Trophoblast cell (in vitro differentiated cells and primary cell): ENCODE measurements at regions not wholly inside any gene's neighbourhood (a gene's known extent, or its start where the extent isn't known, plus 50 kb on each side); places are given as distances from the start of the nearest gene placed in this dataset.

Experiments
- DNase-seq, 2 donors: peaks; one replicate each; pipeline ENCODE4 v3.0.0-alpha.2; 2016
- H2AFZ ChIP-seq: 2 replicates; pipeline ENCODE4 v1.6.1; 2013; ENCODE audit warnings: low read length, moderate library complexity, mild to moderate bottlenecking; ENCODE audit not compliant: insufficient read depth, poor library complexity
- H2AK5ac ChIP-seq: 2 replicates; pipeline ENCODE4 v1.6.1; 2013; ENCODE audit warnings: mild to moderate bottlenecking, low read length
- H2BK120ac ChIP-seq: 2 replicates; pipeline ENCODE4 v1.6.1; 2013; ENCODE audit warnings: low read length, mild to moderate bottlenecking, moderate library complexity; ENCODE audit not compliant: insufficient read depth, poor library complexity
- H2BK12ac ChIP-seq: 2 replicates; pipeline ENCODE4 v1.6.1; 2013; ENCODE audit warnings: mild to moderate bottlenecking, low read length, moderate library complexity
- H2BK5ac ChIP-seq: 2 replicates; pipeline ENCODE4 v1.6.1; 2013; ENCODE audit warnings: low read length, low read depth, moderate library complexity, mild to moderate bottlenecking; ENCODE audit not compliant: poor library complexity
- H3K14ac ChIP-seq: 2 replicates; pipeline ENCODE4 v1.6.1; 2013; ENCODE audit warnings: mild to moderate bottlenecking, low read length
- H3K18ac ChIP-seq: 2 replicates; pipeline ENCODE4 v1.6.1; 2013; ENCODE audit warnings: mild to moderate bottlenecking, low read length
- H3K23ac ChIP-seq: 2 replicates; pipeline ENCODE4 v1.6.1; 2013; ENCODE audit warnings: low read length
- H3K27ac ChIP-seq: 2 replicates; pipeline ENCODE4 v1.5.1; 2013; ENCODE audit warnings: low read depth, mild to moderate bottlenecking, inconsistent platforms, low read length, moderate library complexity
- H3K27me3 ChIP-seq: 2 replicates; pipeline ENCODE4 v1.6.1; 2013; ENCODE audit warnings: inconsistent platforms, mild to moderate bottlenecking, low read length, moderate library complexity; ENCODE audit not compliant: insufficient read depth
- H3K36me3 ChIP-seq, 2 experiments: 1 replicate in 1 of 2; 2 replicates in 1 of 2; pipeline ENCODE4 v1.6.1; 2013; ENCODE audit warnings: low read length in 2 of 2, mild to moderate bottlenecking in 2 of 2, moderate library complexity in 1 of 2; ENCODE audit not compliant: insufficient read depth in 2 of 2, control insufficient read depth in 1 of 2
- H3K4ac ChIP-seq: 2 replicates; pipeline ENCODE4 v1.6.1; 2013; ENCODE audit warnings: low read depth, mild to moderate bottlenecking, low read length, moderate library complexity
- H3K4me1 ChIP-seq, 2 experiments: 1 replicate in 1 of 2; 2 replicates in 1 of 2; pipeline ENCODE4 v1.6.1; 2013; ENCODE audit warnings: low read length in 2 of 2, mild to moderate bottlenecking in 2 of 2, moderate library complexity in 1 of 2; ENCODE audit not compliant: insufficient read depth in 2 of 2, control insufficient read depth in 1 of 2
- H3K4me2 ChIP-seq: 2 replicates; pipeline ENCODE4 v1.6.1; 2013; ENCODE audit warnings: inconsistent platforms, mild to moderate bottlenecking, low read length, moderate library complexity
- H3K4me3 ChIP-seq: 2 replicates; pipeline ENCODE4 v1.5.1; 2013; ENCODE audit warnings: mild to moderate bottlenecking, low read depth, low read length, inconsistent platforms
- H3K79me1 ChIP-seq: one replicate; pipeline ENCODE4 v1.6.1; 2013; ENCODE audit warnings: low read length
- H3K79me2 ChIP-seq: 2 replicates; pipeline ENCODE4 v1.6.1; 2013; ENCODE audit warnings: low read length, mild to moderate bottlenecking; ENCODE audit not compliant: control insufficient read depth, insufficient read depth, poor library complexity
- H3K9ac ChIP-seq: 2 replicates; pipeline ENCODE4 v1.6.1; 2013; ENCODE audit warnings: mild to moderate bottlenecking, low read length
- H3K9me3 ChIP-seq: 2 replicates; pipeline ENCODE4 v1.6.1; 2013; ENCODE audit warnings: low read depth, mild to moderate bottlenecking, control low read depth, inconsistent platforms, low read length; ENCODE audit not compliant: insufficient read depth
- H4K12ac ChIP-seq: 2 replicates; pipeline ENCODE4 v1.6.1; 2013; ENCODE audit warnings: low read depth, mild to moderate bottlenecking, low read length, moderate library complexity
- H4K8ac ChIP-seq: 2 replicates; pipeline ENCODE4 v1.6.1; 2013; ENCODE audit warnings: low read depth, mild to moderate bottlenecking, low read length, moderate library complexity
- H4K91ac ChIP-seq: one replicate; pipeline ENCODE4 v1.6.1; 2013; ENCODE audit warnings: low read depth, mild to moderate bottlenecking, low read length, moderate library complexity
- WGBS: extraction: QIAGEN DNeasy Blood & Tissue Kit; methylation state at CpG from one replicate; pipeline ENCODE4 v1.1.7; 2013; ENCODE audit warnings: missing lambda C conversion rate; ENCODE audit not compliant: insufficient read length, insufficient coverage; ENCODE audit errors: extremely low coverage; 5-methylcytosine and 5-hydroxymethylcytosine counted together

DNA sequence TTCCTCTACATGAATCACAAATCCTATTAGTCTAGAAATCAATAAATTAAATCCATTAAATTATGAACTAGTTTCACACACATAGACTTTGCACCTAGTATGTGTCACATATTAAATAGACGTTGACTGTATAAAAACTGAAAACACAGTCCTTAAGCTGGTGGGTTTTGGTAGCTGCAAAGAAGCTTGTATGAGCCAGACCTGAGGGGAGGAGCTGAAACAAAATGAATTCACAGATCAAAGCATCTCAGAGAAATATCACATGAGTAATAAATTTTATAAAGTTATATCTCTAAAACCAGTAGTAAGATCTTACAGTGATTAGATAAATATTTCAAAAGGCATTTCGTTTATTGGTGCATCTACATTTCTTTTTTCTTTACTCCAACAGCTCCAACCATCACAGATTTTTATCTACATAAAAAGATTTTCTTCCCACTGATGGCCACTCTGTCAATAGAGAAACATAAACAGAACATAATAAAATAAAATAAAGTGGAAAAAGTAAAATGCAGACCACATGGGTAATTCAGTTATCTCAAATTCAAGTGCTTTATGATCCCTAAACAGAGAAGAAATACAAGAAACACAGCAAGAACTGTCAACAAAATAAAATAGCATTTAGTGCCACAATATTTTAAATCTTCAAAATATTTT, 420.0 kb upstream of the CYRIA start:
- no peaks in the 10 kb centered on the region for H3K36me3 ChIP-seq

GRCh38 chr2:17084877-17085276, 419.2 kb upstream of the CYRIA start:
- no peak overlapping the region for H2BK12ac ChIP-seq
- no peak overlapping the region for H3K4me2 ChIP-seq
- no peaks in the 10 kb centered on the region for H3K36me3 ChIP-seq
- no peak overlapping the region for H3K23ac ChIP-seq
- no peak overlapping the region for H4K8ac ChIP-seq
- H4K12ac ChIP-seq, result no peak overlapping the region
- H3K9me3 ChIP-seq, result peaks cover under 1% of the 10 kb centered on the region
- no peak overlapping the region for H4K91ac ChIP-seq
- no peak overlapping the region for H2BK120ac ChIP-seq
- no peak overlapping the region for H3K9ac ChIP-seq
- no peak overlapping the region for H2AFZ ChIP-seq
- H3K79me2 ChIP-seq, result no peaks in the 10 kb centered on the region
- H3K18ac ChIP-seq, result no peak overlapping the region
- no peak overlapping the region for H3K4me3 ChIP-seq
- H3K14ac ChIP-seq, result no peak overlapping the region
- H3K27ac ChIP-seq, result no peak overlapping the region
- no peaks in the 10 kb centered on the region for H3K27me3 ChIP-seq
- DNase-seq, result peak; percentile 44 to 93
- no peaks in the 10 kb centered on the region for H3K79me1 ChIP-seq
- no peak overlapping the region for H3K4ac ChIP-seq
- H2BK5ac ChIP-seq, result no peak overlapping the region
- no peak overlapping the region for H2AK5ac ChIP-seq
- no peaks in the 10 kb centered on the region for H3K4me1 ChIP-seq

More for the DNA sequence above, 420.0 kb upstream of the CYRIA start:
- Histone ChIP-seq H3K14ac (no peak overlapping the region), H4K12ac (no peak overlapping the region), H3K4me3 (no peak overlapping the region), H3K23ac (no peak overlapping the region), H3K18ac (no peak overlapping the region), H3K9me3 (no peaks in the 10 kb centered on the region), H2BK5ac (no peak overlapping the region), H2AK5ac (no peak overlapping the region), H2AFZ (no peak overlapping the region), H3K9ac (no peak overlapping the region), H3K27ac (no peak overlapping the region), H3K4ac (no peak overlapping the region), H3K4me2 (no peak overlapping the region), H2BK12ac (no peak overlapping the region), H4K91ac (no peak overlapping the region), H3K79me1 (no peaks in the 10 kb centered on the region), H3K27me3 (no peaks in the 10 kb centered on the region), H3K79me2 (no peaks in the 10 kb centered on the region), H4K8ac (no peak overlapping the region), H3K4me1 (no peaks in the 10 kb centered on the region), H2BK120ac (no peak overlapping the region)
- no CpG with 5 or more reads among the region's 2 CpGs for WGBS
- peak in 1 of 2 donors; percentile 29 for DNase-seq

- H3K9me3 ChIP-seq, result peaks cover 6% of the 10 kb centered on the region
- WGBS, result no CpG with 5 or more reads among the region's 1 CpG
These were observed 418.3 kb upstream of the CYRIA start for GRCh38 chr2:17083902-17084301.

DNA sequence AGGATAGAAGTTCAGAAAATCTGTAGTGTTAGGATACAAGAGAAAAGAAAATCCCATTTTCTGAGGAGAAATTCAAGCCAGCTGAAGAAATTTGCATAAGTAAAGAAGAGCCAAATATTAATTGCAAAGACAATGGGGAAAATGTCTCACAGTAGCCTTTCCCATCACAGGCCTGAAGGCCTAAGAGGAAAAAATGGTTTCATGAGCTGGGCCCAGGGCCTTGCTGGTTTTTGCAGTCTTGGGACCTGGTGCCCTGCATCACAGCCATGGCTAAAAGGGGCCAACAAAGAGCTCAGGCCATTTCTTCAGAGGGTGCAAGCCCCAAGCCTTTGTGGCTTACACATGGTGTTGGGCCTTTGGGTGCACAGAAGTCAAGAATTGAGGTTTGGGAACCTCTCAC, 413.6 kb upstream of the CYRIA start:
- no peak overlapping the region for H3K4ac ChIP-seq
- no peak overlapping the region for H3K4me3 ChIP-seq
- no peak overlapping the region for H2BK120ac ChIP-seq
- no peaks in the 10 kb centered on the region for H3K4me1 ChIP-seq
- no peak overlapping the region for H2AFZ ChIP-seq
- H4K8ac ChIP-seq, result no peak overlapping the region
- no peaks in the 10 kb centered on the region for H3K36me3 ChIP-seq
- H3K79me1 ChIP-seq, result no peaks in the 10 kb centered on the region
- no peak overlapping the region for H2BK12ac ChIP-seq
- H3K9me3 ChIP-seq, result peaks cover 6% of the 10 kb centered on the region
- H3K27ac ChIP-seq, result no peak overlapping the region
- H3K4me2 ChIP-seq, result no peak overlapping the region
- H4K12ac ChIP-seq, result no peak overlapping the region
- no peak overlapping the region for H3K14ac ChIP-seq
- no peaks in the 10 kb centered on the region for H3K79me2 ChIP-seq
- H3K9ac ChIP-seq, result no peak overlapping the region
- no peak for DNase-seq
- no peaks in the 10 kb centered on the region for H3K27me3 ChIP-seq
- H3K18ac ChIP-seq, result no peak overlapping the region
- no peak overlapping the region for H3K23ac ChIP-seq
- H4K91ac ChIP-seq, result no peak overlapping the region
- no peak overlapping the region for H2BK5ac ChIP-seq
- no peak overlapping the region for H2AK5ac ChIP-seq

More at GRCh38 chr2:17083902-17084301, 418.3 kb upstream of the CYRIA start:
- Histone ChIP-seq H3K79me2 (no peaks in the 10 kb centered on the region), H3K23ac (no peak overlapping the region), H2BK5ac (no peak overlapping the region), H4K12ac (no peak overlapping the region), H3K4me2 (no peak overlapping the region), H3K79me1 (no peaks in the 10 kb centered on the region), H3K4me3 (no peak overlapping the region), H3K18ac (no peak overlapping the region), H3K36me3 (no peaks in the 10 kb centered on the region), H3K4me1 (no peaks in the 10 kb centered on the region), H2AK5ac (no peak overlapping the region), H3K9ac (no peak overlapping the region), H3K14ac (no peak overlapping the region), H2BK120ac (no peak overlapping the region), H3K27me3 (no peaks in the 10 kb centered on the region), H2AFZ (no peak overlapping the region), H4K8ac (no peak overlapping the region), H3K27ac (no peak overlapping the region), H3K4ac (no peak overlapping the region), H4K91ac (no peak overlapping the region), H2BK12ac (no peak overlapping the region)
- peak in 1 of 2 donors; percentile 11 for DNase-seq
